Loucy (cell line): ENCODE measurements at regions not wholly inside any gene's neighbourhood (a gene's known extent, or its start where the extent isn't known, plus 50 kb on each side); places are given as distances from the start of the nearest gene placed in this dataset.

Experiments
- CTCF ChIP-seq: fragments of 200-600 bp; sonication (generic); conservative IDR thresholded peaks from 2 replicates; pipeline ENCODE4 v1.5.1; 2014; ENCODE audit warnings: mild to moderate bottlenecking, antibody characterized with exemption, low read length
- EZH2phosphoT487 ChIP-seq: fragments of 200-600 bp; IDR thresholded peaks from 2 replicates; pipeline ENCODE4 v1.6.1; 2018; ENCODE audit warnings: antibody characterized with exemption, mild to moderate bottlenecking, moderate library complexity, borderline replicate concordance

GRCh38 chr7:106553446-106553836 lies 107.5 kb downstream of the CCDC71L start:
- TF ChIP-seq CTCF (no peak), EZH2phosphoT487 (no peak)
